ENCODE measurements at regions not wholly inside any gene's neighbourhood (a gene's known extent, or its start where the extent isn't known, plus 50 kb on each side); places are given as distances from the start of the nearest gene placed in this dataset.

- ATAC-seq (ENCODE audit: low read depth in 2 of 2) (no peak), DNase-seq (no peak)
- Mint-ChIP-seq H3K27me3 (peaks cover 4 to 8% (median 5%) of the 10 kb centered on the region in 3 donors), H3K9me3 (peaks cover 0 to 22% (median 9%) of the 10 kb centered on the region in 7 donors), H3K27ac (no peak overlapping the region), H3K36me3 (peaks cover 0 to 6% of the 10 kb centered on the region in 2 donors), H3K4me3 (no peak overlapping the region), H3K4me1 (no peaks in the 10 kb centered on the region)
Measured at GRCh38 chr3:24033818-24034217, 88.7 kb downstream of the NR1D2 start.

DNA sequence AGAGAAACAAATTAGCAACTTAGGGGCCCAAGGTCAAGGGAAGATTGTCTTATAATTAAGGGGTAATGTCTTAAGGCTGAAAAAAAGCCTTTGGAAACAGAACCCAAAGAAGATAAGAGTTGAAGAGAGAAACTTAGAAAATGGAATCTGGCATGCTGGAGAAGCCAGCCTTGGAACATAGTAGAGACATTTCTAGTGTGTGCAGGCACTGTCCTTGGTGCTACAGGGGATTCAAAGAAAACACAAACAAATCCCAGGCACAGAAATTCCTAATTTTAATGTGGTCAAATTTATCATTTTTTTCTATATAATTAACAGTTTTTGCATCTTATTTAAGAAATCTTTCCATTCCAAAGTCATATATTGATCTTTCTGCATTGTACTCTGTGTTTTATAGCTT, 89.4 kb downstream of the NR1D2 start:
- Mint-ChIP-seq H3K4me1 (no peaks in the 10 kb centered on the region), H3K36me3 (peaks cover 0 to 6% of the 10 kb centered on the region in 2 donors), H3K4me3 (no peak overlapping the region), H3K9me3 (peaks cover 0 to 22% (median 9%) of the 10 kb centered on the region in 7 donors), H3K27me3 (peaks cover 0 to 8% (median 4%) of the 10 kb centered on the region in 3 donors), H3K27ac (no peak overlapping the region)
- ATAC-seq (ENCODE audit: low read depth in 2 of 2) (no peak), DNase-seq (no peak)

- ATAC-seq (ENCODE audit: low read depth in 2 of 2) (no peak), DNase-seq (no peak)
- no peak overlapping the region for H3K4me3 Mint-ChIP-seq
- H3K27ac Mint-ChIP-seq: no peak overlapping the region
- no peaks in the 10 kb centered on the region for H3K4me1 Mint-ChIP-seq
- peaks cover 0 to 14% (median 6%) of the 10 kb centered on the region in 7 donors for H3K9me3 Mint-ChIP-seq
- H3K27me3 Mint-ChIP-seq: peaks cover 0 to 1% (median 0%) of the 10 kb centered on the region in 3 donors
- H3K36me3 Mint-ChIP-seq: no peaks in the 10 kb centered on the region
Measured at GRCh38 chr3:24037971-24038370, 92.9 kb downstream of the NR1D2 start.

DNA sequence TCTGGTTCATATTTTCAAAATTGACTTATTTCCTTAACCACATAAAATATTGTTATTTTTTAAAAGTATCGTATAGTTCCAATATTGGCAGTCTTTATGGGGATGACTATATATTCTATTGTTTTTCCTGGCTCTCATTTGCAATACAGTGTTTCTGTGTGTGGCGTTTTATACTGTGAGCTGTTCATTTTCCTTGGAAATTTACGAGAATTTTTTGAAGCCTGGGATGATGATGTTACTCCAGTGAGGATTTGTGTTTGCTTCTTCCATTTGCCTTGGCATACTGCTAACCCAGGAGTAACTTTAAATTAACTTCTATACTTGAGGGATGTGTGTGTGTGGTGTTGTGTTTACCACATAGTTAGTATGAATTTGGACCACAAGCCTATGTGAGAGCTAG, 95.2 kb downstream of the NR1D2 start:
- ATAC-seq (ENCODE audit: low read depth in 2 of 2) (no peak), DNase-seq (no peak)
- H3K27me3 Mint-ChIP-seq: peaks cover 0 to 4% (median 0%) of the 10 kb centered on the region in 3 donors
- H3K4me1 Mint-ChIP-seq: no peaks in the 10 kb centered on the region
- no peaks in the 10 kb centered on the region for H3K9me3 Mint-ChIP-seq
- no peaks in the 10 kb centered on the region for H3K36me3 Mint-ChIP-seq
- no peak overlapping the region for H3K4me3 Mint-ChIP-seq
- no peak overlapping the region for H3K27ac Mint-ChIP-seq

GRCh38 chr3:24042174-24043059, 97.3 kb downstream of the NR1D2 start:
- peaks cover 0 to 3% (median 2%) of the 10 kb centered on the region in 3 donors for H3K4me1 Mint-ChIP-seq
- no peak for ATAC-seq (ENCODE audit: low read depth in 2 of 2)
- H3K4me3 Mint-ChIP-seq: no peak overlapping the region
- H3K9me3 Mint-ChIP-seq: no peaks in the 10 kb centered on the region
- no peak overlapping the region for H3K27ac Mint-ChIP-seq
- DNase-seq: no peak
- H3K36me3 Mint-ChIP-seq: no peaks in the 10 kb centered on the region
- peaks cover 0 to 4% (median 0%) of the 10 kb centered on the region in 3 donors for H3K27me3 Mint-ChIP-seq

DNA sequence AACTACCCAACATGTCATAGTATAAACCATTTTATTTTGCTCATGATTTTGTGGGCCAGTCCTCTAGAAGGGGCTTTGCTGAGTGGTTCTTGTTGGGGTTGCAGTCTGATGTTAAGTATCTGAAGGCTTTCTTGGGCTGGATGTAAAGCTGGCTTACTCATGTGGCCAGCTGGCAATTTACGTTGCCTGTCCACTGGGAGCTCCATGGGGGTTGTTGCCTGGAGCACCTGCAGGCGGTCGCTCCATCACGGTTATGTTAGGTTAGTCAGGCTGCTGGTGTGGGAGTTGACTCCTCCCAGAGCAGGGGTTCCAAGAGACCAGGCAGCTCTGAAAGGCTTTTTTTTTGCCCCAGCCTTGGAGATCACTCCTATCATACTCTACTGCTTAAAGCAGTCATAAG, 98.1 kb downstream of the NR1D2 start:
- H3K27ac Mint-ChIP-seq: peak overlapping the region in 1 of 6 donors; percentile 32
- no peak for DNase-seq
- peaks cover 0 to 3% (median 2%) of the 10 kb centered on the region in 3 donors for H3K4me1 Mint-ChIP-seq
- no peak overlapping the region for H3K4me3 Mint-ChIP-seq
- no peak for ATAC-seq (ENCODE audit: low read depth in 2 of 2)
- H3K36me3 Mint-ChIP-seq: no peaks in the 10 kb centered on the region
- H3K9me3 Mint-ChIP-seq: no peaks in the 10 kb centered on the region
- peaks cover 0 to 4% (median 0%) of the 10 kb centered on the region in 3 donors for H3K27me3 Mint-ChIP-seq

GRCh38 chr3:24043985-24044384, 98.9 kb downstream of the NR1D2 start:
- Mint-ChIP-seq H3K27ac (peak overlapping the region in 1 of 6 donors; percentile 81), H3K36me3 (no peaks in the 10 kb centered on the region), H3K9me3 (no peaks in the 10 kb centered on the region), H3K4me3 (no peak overlapping the region), H3K4me1 (peaks cover 0 to 3% (median 2%) of the 10 kb centered on the region in 3 donors), H3K27me3 (peaks cover 0 to 4% (median 0%) of the 10 kb centered on the region in 3 donors)
- DNase-seq (no peak), ATAC-seq (ENCODE audit: low read depth in 2 of 2) (no peak)

- Mint-ChIP-seq H3K4me1 (peaks cover 0 to 3% (median 2%) of the 10 kb centered on the region in 3 donors), H3K27ac (no peak overlapping the region), H3K4me3 (no peak overlapping the region), H3K9me3 (peaks cover 0 to 1% (median 0%) of the 10 kb centered on the region in 7 donors), H3K27me3 (peaks cover 0 to 7% (median 4%) of the 10 kb centered on the region in 3 donors), H3K36me3 (peaks cover 0 to 7% of the 10 kb centered on the region in 2 donors)
- ATAC-seq (ENCODE audit: low read depth in 2 of 2) (no peak), DNase-seq (no peak)
Measured at GRCh38 chr3:24046214-24046613, 101.1 kb downstream of the NR1D2 start.

GRCh38 chr3:24047513-24047912, 102.4 kb downstream of the NR1D2 start:
- peaks cover 0 to 1% (median 0%) of the 10 kb centered on the region in 7 donors for H3K9me3 Mint-ChIP-seq
- H3K27me3 Mint-ChIP-seq: peaks cover 0 to 7% (median 4%) of the 10 kb centered on the region in 3 donors
- peaks cover 0 to 3% (median 2%) of the 10 kb centered on the region in 3 donors for H3K4me1 Mint-ChIP-seq
- H3K36me3 Mint-ChIP-seq: peaks cover 0 to 7% of the 10 kb centered on the region in 2 donors
- ATAC-seq (ENCODE audit: low read depth in 2 of 2): no peak
- no peak overlapping the region for H3K4me3 Mint-ChIP-seq
- DNase-seq: no peak
- no peak overlapping the region for H3K27ac Mint-ChIP-seq

GRCh38 chr3:24048843-24049242, 103.8 kb downstream of the NR1D2 start:
- Mint-ChIP-seq H3K4me3 (no peak overlapping the region), H3K9me3 (peaks cover 0 to 3% (median 0%) of the 10 kb centered on the region in 7 donors), H3K27me3 (peaks cover 0 to 7% (median 0%) of the 10 kb centered on the region in 3 donors), H3K36me3 (peaks cover 0 to 7% of the 10 kb centered on the region in 2 donors), H3K27ac (no peak overlapping the region), H3K4me1 (peaks cover 0 to 3% (median 2%) of the 10 kb centered on the region in 3 donors)
- no peak for ATAC-seq (ENCODE audit: low read depth in 2 of 2)
- no peak for DNase-seq

DNA sequence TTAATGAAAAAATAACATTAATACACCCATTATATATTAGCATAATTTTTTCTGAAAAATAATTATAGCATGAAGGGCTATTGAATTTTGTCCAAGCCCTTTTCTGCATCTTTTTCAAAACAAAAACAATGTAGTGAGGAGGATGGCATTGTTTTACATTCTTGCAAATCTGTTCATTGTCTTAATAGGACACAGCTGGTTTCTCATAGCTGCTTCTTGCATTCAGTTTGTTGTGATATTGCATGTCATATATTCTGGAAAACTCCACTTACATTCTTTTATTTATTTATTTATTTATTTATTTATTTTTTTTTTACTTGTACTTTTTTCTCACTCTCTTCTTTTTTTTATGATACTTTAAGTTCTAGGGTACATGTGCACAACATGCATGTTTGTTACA, 107.4 kb downstream of the NR1D2 start:
- no peak overlapping the region for H3K27ac Mint-ChIP-seq
- ATAC-seq (ENCODE audit: low read depth in 2 of 2) (no peak), DNase-seq (no peak)
- H3K27me3 Mint-ChIP-seq: peaks cover 0 to 22% (median 12%) of the 10 kb centered on the region in 3 donors
- no peak overlapping the region for H3K4me3 Mint-ChIP-seq
- H3K9me3 Mint-ChIP-seq: peaks cover 0 to 9% (median 3%) of the 10 kb centered on the region in 7 donors
- H3K36me3 Mint-ChIP-seq: peaks cover 0 to 13% of the 10 kb centered on the region in 2 donors
- H3K4me1 Mint-ChIP-seq: no peaks in the 10 kb centered on the region

DNA sequence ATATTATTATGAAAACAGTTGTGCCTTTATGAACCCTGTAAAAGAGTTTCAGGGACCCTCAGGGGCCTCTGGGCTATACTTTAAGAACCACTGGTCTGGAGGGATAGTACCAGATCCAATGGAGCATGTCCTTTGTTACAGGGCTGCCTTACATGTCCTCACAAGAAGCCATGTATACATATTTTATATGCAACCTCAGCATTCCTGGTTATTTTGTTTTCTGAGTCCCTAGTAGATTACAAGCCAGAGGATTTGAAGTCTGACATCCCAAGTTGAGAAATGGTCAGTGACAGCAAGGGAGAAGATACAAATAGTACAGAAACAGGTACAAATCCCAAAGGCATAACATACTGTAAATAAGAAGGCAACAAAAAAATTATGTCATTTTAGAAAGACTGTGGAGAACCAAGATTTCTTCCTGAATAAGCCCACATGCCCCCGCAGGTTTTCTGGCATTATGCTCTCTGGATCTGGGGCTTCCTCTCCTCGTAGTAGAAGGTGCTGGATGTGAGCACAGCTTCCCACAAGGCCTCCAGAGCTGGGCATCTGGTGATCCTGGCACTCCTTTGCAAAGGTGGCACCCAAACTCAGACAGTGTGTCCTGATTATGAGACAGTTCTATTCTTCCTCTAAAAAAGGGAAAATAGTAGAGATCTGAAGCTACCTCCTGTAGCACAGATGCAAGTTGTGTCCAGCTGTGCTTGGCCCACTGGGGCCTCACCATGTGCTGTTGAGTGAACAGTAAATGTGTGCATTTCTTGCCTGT, 114.0 kb downstream of the NR1D2 start:
- H3K4me3 Mint-ChIP-seq: no peak overlapping the region
- H3K27ac Mint-ChIP-seq: no peak overlapping the region
- H3K27me3 Mint-ChIP-seq: peaks cover 0 to 16% (median 12%) of the 10 kb centered on the region in 3 donors
- ATAC-seq (ENCODE audit: low read depth in 2 of 2) (no peak), DNase-seq (no peak)
- H3K4me1 Mint-ChIP-seq: no peaks in the 10 kb centered on the region
- peaks cover 0 to 6% of the 10 kb centered on the region in 2 donors for H3K36me3 Mint-ChIP-seq
- H3K9me3 Mint-ChIP-seq: peaks cover 0 to 6% (median 3%) of the 10 kb centered on the region in 7 donors

GRCh38 chr3:24060055-24060454, 115.0 kb downstream of the NR1D2 start:
- ATAC-seq (ENCODE audit: low read depth in 2 of 2) (no peak), DNase-seq (no peak)
- Mint-ChIP-seq H3K4me1 (no peaks in the 10 kb centered on the region), H3K9me3 (peaks cover 0 to 4% (median 1%) of the 10 kb centered on the region in 7 donors), H3K27me3 (peaks cover 0 to 16% (median 12%) of the 10 kb centered on the region in 3 donors), H3K36me3 (peaks cover 0 to 6% of the 10 kb centered on the region in 2 donors), H3K27ac (no peak overlapping the region), H3K4me3 (no peak overlapping the region)
